Gastrocnemius medialis (tissue), 4 donors: ENCODE measurements at regions not wholly inside any gene's neighbourhood (a gene's known extent, or its start where the extent isn't known, plus 50 kb on each side); places are given as distances from the start of the nearest gene placed in this dataset.

Source experiments
- ATAC-seq, 2 donors: fragments of 150-250 bp; one replicate each; pipeline ENCODE4 v1.9.1; 2016
- DNase-seq, 2 donors: peaks; one replicate each; pipeline ENCODE4 v3.0.0-alpha.2; 2019
- H3K27ac ChIP-seq, 4 donors: fragments of 200-600 bp; sonication (generic); 1 replicate in 1 of 4; 2 replicates in 3 of 4; pipeline ENCODE4 v1.5.1; 2016 to 2018; ENCODE audit warnings: mild to moderate bottlenecking in 2 of 4, moderate library complexity in 1 of 4
- H3K27me3 ChIP-seq, 3 donors: fragments of 200-600 bp; sonication (generic) in 2 of 3; 1 replicate in 1 of 3; 2 replicates in 2 of 3; pipeline versions ENCODE4 v1.5.1 to v1.6.0; 2016 to 2019; ENCODE audit warnings: mild to moderate bottlenecking in 1 of 3, moderate library complexity in 1 of 3
- H3K36me3 ChIP-seq, 2 donors: fragments of 200-600 bp; sonication (generic) in 1 of 2; one replicate each; pipeline ENCODE4 v1.5.1; 2017 to 2018
- H3K4me1 ChIP-seq, 2 donors: fragments of 200-600 bp; sonication (generic) in 1 of 2; one replicate each; pipeline ENCODE4 v1.5.1; 2016 to 2017; ENCODE audit warnings: mild to moderate bottlenecking in 2 of 2
- H3K4me3 ChIP-seq, 4 donors: fragments of 200-600 bp; sonication (generic) in 3 of 4; 1 replicate in 1 of 4; 2 replicates in 3 of 4; pipeline ENCODE4 v1.5.1; 2016 to 2019; ENCODE audit warnings: mild to moderate bottlenecking in 2 of 4
- H3K9me3 ChIP-seq, 3 donors: fragments of 200-600 bp; sonication (generic) in 2 of 3; 1 replicate in 1 of 3; 2 replicates in 2 of 3; pipeline ENCODE4 v1.5.1; 2016 to 2019
- CTCF ChIP-seq, 5 experiments: fragments of 450-650 bp in 3 of 5; fragments of 200-600 bp in 2 of 5; sonication (generic) in 2 of 5; IDR thresholded peaks in 4 of 5; conservative IDR thresholded peaks in 1 of 5; 1 replicate in 4 of 5; 2 replicates in 1 of 5; pipeline ENCODE4 v1.5.1; 2016 to 2019; ENCODE audit warnings: antibody characterized with exemption in 5 of 5, mild to moderate bottlenecking in 3 of 5, moderate library complexity in 3 of 5
- POLR2A ChIP-seq, 2 donors: fragments of 450-650 bp; IDR thresholded peaks; one replicate each; pipeline ENCODE4 v1.6.1; 2017; ENCODE audit warnings: antibody characterized with exemption in 2 of 2, mild to moderate bottlenecking in 2 of 2, moderate library complexity in 2 of 2
- in situ Hi-C, 4 donors: fragments of 200-750 bp; cut with MboI; loops; one replicate each; pipeline versions ENCODE4 v1.15.0 to v1.8.0; 2017; ENCODE audit warnings: low sequenced_read_pairs in 4 of 4
- intact Hi-C: fragments of 100-400 bp; cut with DNase I; formaldehyde crosslinking; loops from one replicate; pipeline ENCODE4 v1.15.1; 2023; ENCODE audit warnings: low total_unique reads

- TF ChIP-seq POLR2A (IDR thresholded peaks at IDR 0.05) (no peak), CTCF (IDR thresholded peaks at IDR 0.05 in 4 of 5, conservative IDR thresholded peaks at IDR 0.05 in 1 of 5) (no peak)
- DNase-seq, result no peak
These were observed 1165.7 kb downstream of the BRD1 start for GRCh38 chr22:48661984-48662383.

GRCh38 chr22:48660790-48661740, 1166.6 kb downstream of the BRD1 start:
- DNase-seq, result no peak
- ATAC-seq, result no peak

More at GRCh38 chr22:48661984-48662383, 1165.7 kb downstream of the BRD1 start:
- Histone ChIP-seq H3K9me3 (no peaks in the 10 kb centered on the region), H3K4me3 (no peak overlapping the region), H3K4me1 (no peaks in the 10 kb centered on the region), H3K27me3 (no peaks in the 10 kb centered on the region), H3K36me3 (no peaks in the 10 kb centered on the region), H3K27ac (no peak overlapping the region)
- intact Hi-C loops (no loop called here), in situ Hi-C loops (no loop called here)
- no peak for ATAC-seq

GRCh38 chr22:48660104-48660789, 1167.4 kb downstream of the BRD1 start:
- ATAC-seq (no peak), DNase-seq (no peak)
- in situ Hi-C loops (no loop called here), intact Hi-C loops (no loop called here)
- Histone ChIP-seq H3K36me3 (no peaks in the 10 kb centered on the region), H3K4me1 (no peaks in the 10 kb centered on the region), H3K27me3 (no peaks in the 10 kb centered on the region), H3K9me3 (no peaks in the 10 kb centered on the region), H3K27ac (no peak overlapping the region), H3K4me3 (no peak overlapping the region)
- no peak for TF ChIP-seq CTCF (IDR thresholded peaks at IDR 0.05 in 4 of 5, conservative IDR thresholded peaks at IDR 0.05 in 1 of 5)
- no peak for TF ChIP-seq POLR2A (IDR thresholded peaks at IDR 0.05)

More at GRCh38 chr22:48660790-48661740, 1166.6 kb downstream of the BRD1 start:
- TF ChIP-seq CTCF (IDR thresholded peaks at IDR 0.05 in 4 of 5, conservative IDR thresholded peaks at IDR 0.05 in 1 of 5), result no peak
- no peak for TF ChIP-seq POLR2A (IDR thresholded peaks at IDR 0.05)
- Histone ChIP-seq H3K4me3 (no peak overlapping the region), H3K4me1 (no peaks in the 10 kb centered on the region), H3K9me3 (no peaks in the 10 kb centered on the region), H3K27ac (no peak overlapping the region), H3K27me3 (no peaks in the 10 kb centered on the region), H3K36me3 (no peaks in the 10 kb centered on the region)
- in situ Hi-C loops, result no loop called here
- intact Hi-C loops, result no loop called here

- DNase-seq (no peak), ATAC-seq (no peak)
- Histone ChIP-seq H3K27me3 (no peaks in the 10 kb centered on the region), H3K4me1 (no peaks in the 10 kb centered on the region), H3K36me3 (no peaks in the 10 kb centered on the region), H3K4me3 (no peak overlapping the region), H3K9me3 (no peaks in the 10 kb centered on the region), H3K27ac (no peak overlapping the region)
- TF ChIP-seq POLR2A (IDR thresholded peaks at IDR 0.05) (no peak), CTCF (IDR thresholded peaks at IDR 0.05 in 4 of 5, conservative IDR thresholded peaks at IDR 0.05 in 1 of 5) (no peak)
- in situ Hi-C loops (no loop called here), intact Hi-C loops (no loop called here)
These were observed 1168.2 kb downstream of the BRD1 start for GRCh38 chr22:48659404-48659996.
